HFF-Myc (cell line): ENCODE measurements at regions not wholly inside any gene's neighbourhood (a gene's known extent, or its start where the extent isn't known, plus 50 kb on each side); places are given as distances from the start of the nearest gene placed in this dataset.

Experiments used
- DNase-seq: peaks from one replicate; pipeline ENCODE4 v3.0.0-alpha.2; 2011; ENCODE audit warnings: low read depth; ENCODE audit errors: extremely low read depth
- H3K4me3 ChIP-seq: replicated peaks from 2 replicates; pipeline ENCODE4 v1.5.1; 2011; ENCODE audit warnings: low read depth, mild to moderate bottlenecking, control low read depth, low read length
- CTCF ChIP-seq: IDR thresholded peaks from 2 replicates; pipeline ENCODE4 v1.5.1; 2012; ENCODE audit warnings: mild to moderate bottlenecking, low read depth, low read length, control low read depth; ENCODE audit errors: missing control alignments

GRCh38 chr9:28056466-28056865, 483.2 kb upstream of the C9orf72 start:
- no peak overlapping the region for H3K4me3 ChIP-seq
- DNase-seq = peak; percentile 16
- TF ChIP-seq CTCF = no peak

- DNase-seq = no peak
- TF ChIP-seq CTCF = no peak
- H3K4me3 ChIP-seq = no peak overlapping the region
Observed at GRCh38 chr9:28059192-28059591, 485.9 kb upstream of the C9orf72 start.

- H3K4me3 ChIP-seq = no peak overlapping the region
- no peak for DNase-seq
- no peak for TF ChIP-seq CTCF
Observed at GRCh38 chr9:28064241-28064815, 491.0 kb upstream of the C9orf72 start.

GRCh38 chr9:28073270-28073669, 500.0 kb upstream of the C9orf72 start:
- peak; percentile 40 for DNase-seq
- TF ChIP-seq CTCF = peak; percentile 43
- no peak overlapping the region for H3K4me3 ChIP-seq

- TF ChIP-seq CTCF = no peak
- no peak for DNase-seq
- no peak overlapping the region for H3K4me3 ChIP-seq
Observed at GRCh38 chr9:28079677-28080076, 506.4 kb upstream of the C9orf72 start.

GRCh38 chr9:28082671-28083070, 509.4 kb upstream of the C9orf72 start:
- TF ChIP-seq CTCF = no peak
- no peak for DNase-seq
- no peak overlapping the region for H3K4me3 ChIP-seq

- no peak for DNase-seq
- TF ChIP-seq CTCF = no peak
- no peak overlapping the region for H3K4me3 ChIP-seq
Observed at GRCh38 chr9:28086881-28087280, 513.6 kb upstream of the C9orf72 start.
